ENCODE measurements at regions not wholly inside any gene's neighbourhood (a gene's known extent, or its start where the extent isn't known, plus 50 kb on each side); places are given as distances from the start of the nearest gene placed in this dataset.
"Not testable (repeated sequence)": the region's sequence is repeated elsewhere in the genome, so short reads cannot be mapped to it uniquely, and the experiment has no call there.

GRCh38 chr1:233505130-233505529, 108.8 kb upstream of the KCNK1 start:
- H3K27me3 ChIP-seq (ENCODE audit: control insufficient read depth in 2 of 2, insufficient read depth in 1 of 2, low read length in 1 of 2) = no peaks in the 10 kb centered on the region
- H3K4me1 ChIP-seq (ENCODE audit: control insufficient read depth in 2 of 2, insufficient read depth in 2 of 2, low read length in 2 of 2) = no peaks in the 10 kb centered on the region
- H3K36me3 ChIP-seq (ENCODE audit: control insufficient read depth in 2 of 2, insufficient read depth in 2 of 2, low read length in 1 of 2) = no peaks in the 10 kb centered on the region
- H3K9me3 ChIP-seq (ENCODE audit: control insufficient read depth in 2 of 2, insufficient read depth in 1 of 2, low read length in 1 of 2) = no peaks in the 10 kb centered on the region
- DNase-seq (ENCODE audit: low read depth in 6 of 9, low spot score in 9 of 9) = no peak
- H3K4me3 ChIP-seq (ENCODE audit: low read length in 2 of 2) = no peak overlapping the region
- H3K27ac ChIP-seq (ENCODE audit: low read depth in 1 of 2, low read length in 1 of 2) = no peak overlapping the region

GRCh38 chr1:233505889-233506288, 108.0 kb upstream of the KCNK1 start:
- not testable (repeated sequence) for H3K9me3 ChIP-seq (ENCODE audit: control insufficient read depth in 2 of 2, insufficient read depth in 1 of 2, low read length in 1 of 2); DNase-seq (ENCODE audit: low read depth in 6 of 9, low spot score in 9 of 9); H3K27ac ChIP-seq (ENCODE audit: low read depth in 1 of 2, low read length in 1 of 2); H3K27me3 ChIP-seq (ENCODE audit: control insufficient read depth in 2 of 2, insufficient read depth in 1 of 2, low read length in 1 of 2); H3K36me3 ChIP-seq (ENCODE audit: control insufficient read depth in 2 of 2, insufficient read depth in 2 of 2, low read length in 1 of 2); H3K4me1 ChIP-seq (ENCODE audit: control insufficient read depth in 2 of 2, insufficient read depth in 2 of 2, low read length in 2 of 2); H3K4me3 ChIP-seq (ENCODE audit: low read length in 2 of 2)
- 96% methylated on average over 3 of the region's 3 CpGs for WGBS

GRCh38 chr1:233509526-233509925, 104.4 kb upstream of the KCNK1 start:
- no peak overlapping the region for H3K27ac ChIP-seq (ENCODE audit: low read depth in 1 of 2, low read length in 1 of 2)
- H3K36me3 ChIP-seq (ENCODE audit: control insufficient read depth in 2 of 2, insufficient read depth in 2 of 2, low read length in 1 of 2) = no peaks in the 10 kb centered on the region
- WGBS = 82% methylated on average over 3 of the region's 3 CpGs
- no peak for DNase-seq (ENCODE audit: low read depth in 6 of 9, low spot score in 9 of 9)
- no peaks in the 10 kb centered on the region for H3K9me3 ChIP-seq (ENCODE audit: control insufficient read depth in 2 of 2, insufficient read depth in 1 of 2, low read length in 1 of 2)
- H3K4me1 ChIP-seq (ENCODE audit: control insufficient read depth in 2 of 2, insufficient read depth in 2 of 2, low read length in 2 of 2) = no peaks in the 10 kb centered on the region
- H3K4me3 ChIP-seq (ENCODE audit: low read length in 2 of 2) = no peak overlapping the region
- no peaks in the 10 kb centered on the region for H3K27me3 ChIP-seq (ENCODE audit: control insufficient read depth in 2 of 2, insufficient read depth in 1 of 2, low read length in 1 of 2)

GRCh38 chr1:233512538-233512937, 101.4 kb upstream of the KCNK1 start:
- Histone ChIP-seq H3K4me1 (ENCODE audit: control insufficient read depth in 2 of 2, insufficient read depth in 2 of 2, low read length in 2 of 2) (no peaks in the 10 kb centered on the region), H3K9me3 (ENCODE audit: control insufficient read depth in 2 of 2, insufficient read depth in 1 of 2, low read length in 1 of 2) (peaks cover 0 to 11% of the 10 kb centered on the region in 2 donors), H3K4me3 (ENCODE audit: low read length in 2 of 2) (no peak overlapping the region), H3K36me3 (ENCODE audit: control insufficient read depth in 2 of 2, insufficient read depth in 2 of 2, low read length in 1 of 2) (no peaks in the 10 kb centered on the region), H3K27me3 (ENCODE audit: control insufficient read depth in 2 of 2, insufficient read depth in 1 of 2, low read length in 1 of 2) (no peaks in the 10 kb centered on the region), H3K27ac (ENCODE audit: low read depth in 1 of 2, low read length in 1 of 2) (no peak overlapping the region)
- no peak for DNase-seq (ENCODE audit: low read depth in 6 of 9, low spot score in 9 of 9)
- 85% methylated on average over 3 of the region's 3 CpGs for WGBS

GRCh38 chr1:233513431-233513830, 100.5 kb upstream of the KCNK1 start:
- Histone ChIP-seq H3K27me3 (ENCODE audit: control insufficient read depth in 2 of 2, insufficient read depth in 1 of 2, low read length in 1 of 2) (no peaks in the 10 kb centered on the region), H3K4me3 (ENCODE audit: low read length in 2 of 2) (no peak overlapping the region)
- DNase-seq (ENCODE audit: low read depth in 6 of 9, low spot score in 9 of 9) = no peak

GRCh38 chr1:233514946-233515391, 98.9 kb upstream of the KCNK1 start:
- Histone ChIP-seq H3K9me3 (ENCODE audit: control insufficient read depth in 2 of 2, insufficient read depth in 1 of 2, low read length in 1 of 2) (peaks cover 0 to 11% of the 10 kb centered on the region in 2 donors), H3K4me1 (ENCODE audit: control insufficient read depth in 2 of 2, insufficient read depth in 2 of 2, low read length in 2 of 2) (no peaks in the 10 kb centered on the region), H3K27me3 (ENCODE audit: control insufficient read depth in 2 of 2, insufficient read depth in 1 of 2, low read length in 1 of 2) (no peaks in the 10 kb centered on the region), H3K4me3 (ENCODE audit: low read length in 2 of 2) (no peak overlapping the region), H3K27ac (ENCODE audit: low read depth in 1 of 2, low read length in 1 of 2) (no peak overlapping the region), H3K36me3 (ENCODE audit: control insufficient read depth in 2 of 2, insufficient read depth in 2 of 2, low read length in 1 of 2) (no peaks in the 10 kb centered on the region)
- 96% methylated on average over 21 of the region's 21 CpGs for WGBS
- no peak for DNase-seq (ENCODE audit: low read depth in 6 of 9, low spot score in 9 of 9)

More at GRCh38 chr1:233513431-233513830, 100.5 kb upstream of the KCNK1 start:
- Histone ChIP-seq H3K27ac (ENCODE audit: low read depth in 1 of 2, low read length in 1 of 2) (no peak overlapping the region), H3K36me3 (ENCODE audit: control insufficient read depth in 2 of 2, insufficient read depth in 2 of 2, low read length in 1 of 2) (no peaks in the 10 kb centered on the region), H3K9me3 (ENCODE audit: control insufficient read depth in 2 of 2, insufficient read depth in 1 of 2, low read length in 1 of 2) (peaks cover 0 to 11% of the 10 kb centered on the region in 2 donors), H3K4me1 (ENCODE audit: control insufficient read depth in 2 of 2, insufficient read depth in 2 of 2, low read length in 2 of 2) (no peaks in the 10 kb centered on the region)

GRCh38 chr1:233516732-233517131, 97.2 kb upstream of the KCNK1 start:
- peaks cover 0 to 11% of the 10 kb centered on the region in 2 donors for H3K9me3 ChIP-seq (ENCODE audit: control insufficient read depth in 2 of 2, insufficient read depth in 1 of 2, low read length in 1 of 2)
- DNase-seq (ENCODE audit: low read depth in 6 of 9, low spot score in 9 of 9) = no peak
- no peaks in the 10 kb centered on the region for H3K36me3 ChIP-seq (ENCODE audit: control insufficient read depth in 2 of 2, insufficient read depth in 2 of 2, low read length in 1 of 2)
- WGBS = 83% methylated on average over 9 of the region's 9 CpGs
- H3K27me3 ChIP-seq (ENCODE audit: control insufficient read depth in 2 of 2, insufficient read depth in 1 of 2, low read length in 1 of 2) = no peaks in the 10 kb centered on the region
- no peaks in the 10 kb centered on the region for H3K4me1 ChIP-seq (ENCODE audit: control insufficient read depth in 2 of 2, insufficient read depth in 2 of 2, low read length in 2 of 2)
- no peak overlapping the region for H3K27ac ChIP-seq (ENCODE audit: low read depth in 1 of 2, low read length in 1 of 2)
- H3K4me3 ChIP-seq (ENCODE audit: low read length in 2 of 2) = no peak overlapping the region

GRCh38 chr1:233518344-233518743, 95.6 kb upstream of the KCNK1 start:
- H3K27me3 ChIP-seq (ENCODE audit: control insufficient read depth in 2 of 2, insufficient read depth in 1 of 2, low read length in 1 of 2) = no peaks in the 10 kb centered on the region
- H3K9me3 ChIP-seq (ENCODE audit: control insufficient read depth in 2 of 2, insufficient read depth in 1 of 2, low read length in 1 of 2) = peaks cover 0 to 11% of the 10 kb centered on the region in 2 donors
- 60% methylated on average over 3 of the region's 3 CpGs for WGBS
- no peak overlapping the region for H3K27ac ChIP-seq (ENCODE audit: low read depth in 1 of 2, low read length in 1 of 2)
- H3K36me3 ChIP-seq (ENCODE audit: control insufficient read depth in 2 of 2, insufficient read depth in 2 of 2, low read length in 1 of 2) = no peaks in the 10 kb centered on the region
- peak in 1 of 9 donors; percentile 8 for DNase-seq (ENCODE audit: low read depth in 6 of 9, low spot score in 9 of 9)
- H3K4me1 ChIP-seq (ENCODE audit: control insufficient read depth in 2 of 2, insufficient read depth in 2 of 2, low read length in 2 of 2) = no peaks in the 10 kb centered on the region
- no peak overlapping the region for H3K4me3 ChIP-seq (ENCODE audit: low read length in 2 of 2)

GRCh38 chr1:233520261-233521191, 93.4 kb upstream of the KCNK1 start:
- H3K27ac ChIP-seq (ENCODE audit: low read depth in 1 of 2, low read length in 1 of 2) = no peak overlapping the region
- no peaks in the 10 kb centered on the region for H3K36me3 ChIP-seq (ENCODE audit: control insufficient read depth in 2 of 2, insufficient read depth in 2 of 2, low read length in 1 of 2)
- peaks cover 0 to 7% of the 10 kb centered on the region in 2 donors for H3K9me3 ChIP-seq (ENCODE audit: control insufficient read depth in 2 of 2, insufficient read depth in 1 of 2, low read length in 1 of 2)
- H3K4me3 ChIP-seq (ENCODE audit: low read length in 2 of 2) = no peak overlapping the region
- no peak for DNase-seq (ENCODE audit: low read depth in 6 of 9, low spot score in 9 of 9)
- 84% methylated on average over 8 of the region's 8 CpGs for WGBS
- no peaks in the 10 kb centered on the region for H3K27me3 ChIP-seq (ENCODE audit: control insufficient read depth in 2 of 2, insufficient read depth in 1 of 2, low read length in 1 of 2)
- no peaks in the 10 kb centered on the region for H3K4me1 ChIP-seq (ENCODE audit: control insufficient read depth in 2 of 2, insufficient read depth in 2 of 2, low read length in 2 of 2)
